ENCODE measurements at regions not wholly inside any gene's neighbourhood (a gene's known extent, or its start where the extent isn't known, plus 50 kb on each side); places are given as distances from the start of the nearest gene placed in this dataset.
"Not testable (repeated sequence)": the region's sequence is repeated elsewhere in the genome, so short reads cannot be mapped to it uniquely, and the experiment has no call there.

DNA sequence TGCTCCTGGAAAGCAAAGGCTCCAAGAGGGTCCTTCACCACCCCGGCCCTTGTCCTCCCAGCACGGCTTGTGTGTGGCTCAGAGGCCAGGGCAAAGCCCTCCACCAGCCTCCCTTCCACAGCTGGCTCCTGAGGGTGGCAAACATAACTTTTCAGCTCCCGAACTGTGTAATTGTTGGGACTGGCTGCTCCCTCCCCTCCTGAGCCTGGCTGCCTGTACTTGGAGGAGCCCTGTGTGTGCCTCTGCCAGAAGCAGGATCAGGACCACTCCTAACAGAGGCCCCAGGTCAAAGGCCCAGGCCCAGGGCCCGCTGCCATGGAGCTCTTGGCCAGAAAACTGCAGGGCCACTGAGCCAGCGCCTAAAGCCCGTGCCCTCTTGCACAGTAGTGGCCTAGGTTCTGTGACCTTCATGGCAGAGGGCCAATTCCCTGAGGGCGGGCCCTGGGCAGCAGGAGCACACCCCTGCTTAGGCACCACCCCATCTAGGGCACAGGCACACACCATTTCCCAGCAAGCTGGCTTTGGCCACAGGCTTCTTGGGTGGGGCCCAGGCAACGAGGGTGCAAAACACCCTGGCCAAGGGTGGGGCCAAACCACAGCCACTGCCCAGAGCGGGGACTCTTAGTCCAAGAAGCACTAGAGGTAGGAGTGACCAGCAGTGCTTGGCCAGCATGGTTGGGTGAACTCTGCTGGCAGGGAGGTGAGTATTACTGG lies 201.2 kb downstream of the TBC1D2B start:
- not testable (repeated sequence) for DNase-seq

- DNase-seq: peak in 1 of 2 experiments; percentile 47
These were observed 202.3 kb downstream of the TBC1D2B start for GRCh38 chr15:77875066-77875721.

- DNase-seq: no peak
These were observed 203.4 kb downstream of the TBC1D2B start for GRCh38 chr15:77874063-77874462.

DNA sequence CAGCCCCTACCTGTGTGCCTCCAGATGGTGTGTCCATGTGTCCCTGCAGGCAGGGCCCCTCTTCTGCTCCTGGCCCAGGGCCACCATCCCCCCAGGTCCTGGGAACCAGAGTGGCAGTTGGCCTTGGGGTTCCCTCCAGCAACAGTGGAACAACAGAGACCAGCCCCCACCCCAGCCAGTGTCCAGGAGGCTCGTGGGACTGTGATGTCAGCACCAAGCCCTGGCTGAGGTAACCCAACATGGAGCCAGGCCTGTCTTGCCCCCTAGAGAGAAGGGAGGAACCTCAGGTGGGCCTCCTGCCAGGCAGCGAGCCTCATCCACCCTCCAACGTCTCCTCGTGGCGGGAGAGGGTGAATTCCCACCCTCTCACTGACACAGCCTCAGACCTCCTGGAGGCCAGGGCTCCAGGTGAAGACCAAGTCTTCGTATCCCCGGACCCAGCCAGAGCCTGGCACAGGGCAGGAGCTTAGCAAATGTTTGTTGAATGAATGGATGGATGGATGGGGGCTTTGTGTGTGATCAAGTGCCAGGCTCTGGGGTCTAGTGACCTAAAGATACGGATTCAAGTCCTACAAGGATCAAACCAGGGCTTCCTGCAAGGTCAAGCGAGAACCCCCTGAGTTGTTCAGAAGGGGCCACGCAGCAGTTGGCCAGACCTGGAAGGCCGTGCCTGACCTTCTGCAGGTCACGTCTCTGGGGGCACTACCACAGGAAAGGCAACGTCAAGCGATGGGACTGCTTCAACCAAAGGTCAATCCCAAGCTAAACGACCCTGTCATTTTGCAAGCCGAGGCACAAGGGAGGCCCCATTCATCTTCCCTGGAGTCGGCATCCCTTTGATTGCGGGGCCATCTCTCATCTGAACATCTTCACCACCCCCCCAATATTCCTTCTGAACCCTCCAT lies 204.7 kb downstream of the TBC1D2B start:
- DNase-seq: not testable (repeated sequence)

- no peak for DNase-seq
These were observed 205.6 kb downstream of the TBC1D2B start for GRCh38 chr15:77871852-77872371.

GRCh38 chr15:77870195-77871065 lies 207.1 kb downstream of the TBC1D2B start:
- peak; percentile 31 to 41 for DNase-seq

DNA sequence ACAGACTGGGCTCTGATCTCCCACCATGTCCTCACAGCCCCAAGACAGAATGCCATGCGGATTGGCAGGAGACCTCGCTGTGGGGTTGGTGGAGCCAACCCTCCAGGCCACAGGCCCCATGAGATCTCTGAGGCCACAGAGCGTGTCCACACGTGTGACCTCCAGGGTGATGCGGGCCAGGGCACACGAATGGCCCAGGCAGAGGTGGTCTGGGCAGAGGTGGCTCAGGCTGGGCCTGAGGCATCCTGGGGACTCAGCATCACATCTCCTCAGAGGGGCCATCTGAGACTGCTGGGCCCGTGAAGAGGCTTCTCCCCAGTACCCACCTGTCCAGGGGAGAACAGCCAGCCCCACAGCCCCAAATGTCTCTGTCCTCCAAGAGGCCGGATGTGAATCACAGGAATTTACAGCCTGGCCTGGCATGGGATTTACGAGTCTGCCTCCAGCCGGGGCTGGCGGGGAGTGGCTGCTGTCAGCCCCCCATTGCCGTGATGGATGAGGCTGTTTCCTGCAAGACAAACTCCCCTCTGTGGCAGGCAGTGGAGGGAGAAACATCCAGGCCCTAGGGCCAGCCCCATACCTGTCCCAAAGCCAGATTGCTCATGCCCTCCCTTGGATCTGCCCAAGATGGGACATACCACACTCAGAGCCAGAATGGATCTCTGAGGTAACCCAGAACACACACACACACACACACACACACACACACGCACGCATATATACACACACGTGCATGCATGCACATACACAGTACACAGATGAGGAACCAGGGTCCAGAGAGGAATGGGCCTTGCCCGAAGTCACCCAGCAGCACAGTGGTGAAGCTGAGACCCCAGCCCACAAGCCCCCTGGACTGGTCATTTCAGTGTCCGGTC lies 208.3 kb downstream of the TBC1D2B start:
- no peak for DNase-seq

DNA sequence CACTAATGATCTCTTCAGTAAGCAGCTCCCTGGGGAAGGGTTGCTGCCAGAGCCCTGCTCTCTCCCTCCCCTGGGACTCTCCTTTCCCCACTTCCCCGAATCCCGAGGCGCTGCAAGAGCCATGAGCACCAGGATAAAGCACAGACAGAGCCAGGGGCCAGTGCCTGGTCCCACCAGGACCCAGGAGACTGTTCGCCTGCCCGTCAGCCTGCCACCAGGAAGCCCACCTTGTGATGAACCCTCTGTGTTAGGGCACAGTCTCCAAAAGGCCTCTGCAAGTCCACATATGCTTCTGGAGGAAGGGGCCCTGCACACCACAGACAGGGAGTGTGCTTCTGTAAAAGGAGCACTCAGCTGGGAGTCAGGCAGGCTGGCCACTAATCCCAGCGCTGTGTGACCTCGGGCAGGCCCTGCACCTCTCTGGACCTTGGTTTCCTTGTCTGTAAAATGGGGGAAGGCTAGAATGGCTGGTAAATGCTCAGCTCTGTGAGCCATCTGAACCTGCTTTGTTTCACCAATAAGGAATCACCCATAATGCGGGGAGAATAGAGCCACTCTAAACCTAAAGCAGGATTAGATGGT lies 209.4 kb downstream of the TBC1D2B start:
- DNase-seq: not testable (repeated sequence)

DNA sequence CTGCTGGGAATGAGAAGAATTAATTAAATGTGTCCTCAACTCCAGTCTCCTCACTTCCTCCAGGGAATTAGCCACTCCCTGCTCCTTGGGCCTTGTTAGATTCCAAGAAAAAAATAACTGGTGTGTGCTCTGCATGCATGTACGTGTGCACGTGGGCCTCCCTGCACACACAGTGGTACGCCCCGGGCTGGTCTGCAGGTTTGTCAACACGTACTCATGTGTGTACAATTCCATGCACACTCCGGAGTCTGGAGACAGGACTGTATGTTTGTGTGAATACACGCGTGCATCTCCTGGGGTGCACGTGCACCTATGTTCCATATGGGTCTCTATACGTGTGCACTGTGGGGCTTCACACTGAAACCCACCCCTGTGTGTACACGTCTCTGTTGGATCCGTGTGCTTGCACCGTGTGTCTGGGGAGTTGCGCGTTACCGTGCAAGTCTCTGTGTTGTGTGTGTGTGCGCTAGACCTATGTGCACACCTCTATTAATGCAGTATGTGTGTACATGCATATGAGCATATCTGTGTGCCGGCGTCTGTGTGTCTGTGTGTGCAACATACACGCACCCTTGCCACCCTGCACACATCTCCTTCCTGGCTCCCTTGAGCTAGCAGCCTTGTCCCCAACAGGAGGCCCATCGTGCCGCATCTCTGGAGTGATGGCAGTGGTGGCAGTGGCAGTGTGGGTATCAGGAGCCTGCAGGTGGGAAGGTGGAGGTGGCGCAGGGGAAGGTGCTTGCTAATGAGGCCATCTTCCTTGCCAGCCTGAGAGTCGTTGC lies 210.1 kb downstream of the TBC1D2B start:
- no peak for DNase-seq

DNA sequence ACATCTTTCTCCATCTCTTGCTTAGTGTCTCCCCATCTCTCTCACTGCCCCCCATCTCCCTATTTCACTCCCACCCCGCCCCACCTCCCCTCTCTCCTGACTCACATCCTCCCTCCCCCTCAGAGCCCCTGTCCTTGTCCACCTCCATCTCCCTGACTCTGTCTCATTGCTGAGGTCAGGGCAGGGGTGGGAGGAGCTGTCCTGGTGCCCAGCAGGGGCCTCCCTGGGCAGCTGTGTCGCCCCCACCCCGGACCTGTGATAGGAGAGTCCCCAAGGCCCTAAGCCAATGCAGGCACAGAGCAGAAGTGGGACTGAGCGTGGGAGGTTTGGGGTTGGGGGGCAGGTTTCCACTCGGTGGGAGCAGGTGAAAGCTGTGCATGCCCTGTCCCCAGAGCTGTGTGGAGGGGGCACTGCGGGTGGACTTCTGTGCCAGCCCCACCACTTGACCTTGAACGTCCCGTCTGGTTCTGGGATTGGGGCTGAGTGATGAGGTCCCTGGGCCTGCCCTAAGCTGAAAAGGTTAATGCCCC lies 210.8 kb downstream of the TBC1D2B start:
- no peak for DNase-seq

DNA sequence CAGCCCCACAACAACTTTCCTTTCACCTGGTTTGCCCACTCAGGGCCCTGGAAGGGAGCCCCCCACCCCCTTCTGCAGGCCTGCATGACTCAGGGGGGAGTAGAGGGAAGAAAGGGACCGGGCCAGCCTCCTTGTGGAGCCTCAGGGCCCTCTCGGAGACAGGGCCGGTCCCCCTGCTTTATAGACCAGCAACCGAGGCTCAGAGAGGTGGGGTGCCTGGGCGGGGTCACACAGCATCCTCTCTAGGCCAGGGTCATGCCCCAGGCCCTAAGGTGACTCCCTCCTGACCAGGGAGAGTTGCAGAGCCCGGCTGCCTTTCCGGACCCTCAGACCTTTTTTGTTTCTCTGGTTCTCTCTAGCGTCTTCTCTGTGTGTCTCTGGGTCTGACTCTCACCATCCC lies 211.3 kb downstream of the TBC1D2B start:
- no peak for DNase-seq

GRCh38 chr15:77865701-77866100 lies 211.8 kb downstream of the TBC1D2B start:
- DNase-seq: no peak

- DNase-seq: no peak
These were observed 212.4 kb downstream of the TBC1D2B start for GRCh38 chr15:77865106-77865610.

- DNase-seq: no peak
These were observed 213.1 kb downstream of the TBC1D2B start for GRCh38 chr15:77864211-77865105.

GRCh38 chr15:77863491-77864105 lies 213.9 kb downstream of the TBC1D2B start:
- no peak for DNase-seq

- DNase-seq: no peak
These were observed 214.8 kb downstream of the TBC1D2B start for GRCh38 chr15:77862651-77863104.

GRCh38 chr15:77861997-77862635 lies 215.4 kb downstream of the TBC1D2B start:
- not testable (repeated sequence) for DNase-seq

Data from SW 1271 (cell line).